GM19023 (cell line): ENCODE measurements at regions not wholly inside any gene's neighbourhood (a gene's known extent, or its start where the extent isn't known, plus 50 kb on each side); places are given as distances from the start of the nearest gene placed in this dataset.
"Not testable (repeated sequence)": the region's sequence is repeated elsewhere in the genome, so short reads cannot be mapped to it uniquely, and the experiment has no call there.

Source experiments
- ATAC-seq: cut with Tn5 transposase; IDR thresholded peaks from one replicate; pipeline ENCODE4 v1.9.1; 2021; ENCODE audit warnings: mild to moderate bottlenecking, moderate library complexity; ENCODE audit not compliant: unreplicated experiment

- no peak for ATAC-seq
Measured at GRCh38 chr21:34271189-34271851, 92.5 kb upstream of the KCNE2 start.

GRCh38 chr21:34272321-34272720 lies 91.5 kb upstream of the KCNE2 start:
- no peak for ATAC-seq

GRCh38 chr21:34274001-34274400 lies 89.8 kb upstream of the KCNE2 start:
- no peak for ATAC-seq

- ATAC-seq: no peak
Measured at GRCh38 chr21:34276711-34277425, 86.9 kb upstream of the KCNE2 start.

- no peak for ATAC-seq
Measured at GRCh38 chr21:34278451-34278850, 85.4 kb upstream of the KCNE2 start.

- no peak for ATAC-seq
Measured at GRCh38 chr21:34279285-34279684, 84.5 kb upstream of the KCNE2 start.

- no peak for ATAC-seq
Measured at GRCh38 chr21:34279883-34280282, 83.9 kb upstream of the KCNE2 start.

GRCh38 chr21:34280389-34280795 lies 83.4 kb upstream of the KCNE2 start:
- no peak for ATAC-seq

GRCh38 chr21:34280959-34281358 lies 82.8 kb upstream of the KCNE2 start:
- no peak for ATAC-seq

GRCh38 chr21:34282223-34282622 lies 81.6 kb upstream of the KCNE2 start:
- ATAC-seq: no peak

GRCh38 chr21:34284666-34285065 lies 79.1 kb upstream of the KCNE2 start:
- ATAC-seq: no peak

- not testable (repeated sequence) for ATAC-seq
Measured at GRCh38 chr21:34288042-34288441, 75.8 kb upstream of the KCNE2 start.

GRCh38 chr21:34289856-34290255 lies 74.0 kb upstream of the KCNE2 start:
- ATAC-seq: no peak

GRCh38 chr21:34296878-34297277 lies 66.9 kb upstream of the KCNE2 start:
- no peak for ATAC-seq

GRCh38 chr21:34298534-34299167 lies 65.2 kb upstream of the KCNE2 start:
- no peak for ATAC-seq

- ATAC-seq: no peak
Measured at GRCh38 chr21:34299168-34299539, 64.7 kb upstream of the KCNE2 start.

GRCh38 chr21:34302521-34302920 lies 61.3 kb upstream of the KCNE2 start:
- ATAC-seq: no peak

- ATAC-seq: no peak
Measured at GRCh38 chr21:34305605-34306604, 57.9 kb upstream of the KCNE2 start.

GRCh38 chr21:34307991-34308532 lies 55.7 kb upstream of the KCNE2 start:
- ATAC-seq: no peak

- no peak for ATAC-seq
Measured at GRCh38 chr21:34311561-34312330, 52.1 kb upstream of the KCNE2 start.
